Hepatocyte (in vitro differentiated cells): ENCODE measurements at regions not wholly inside any gene's neighbourhood (a gene's known extent, or its start where the extent isn't known, plus 50 kb on each side); places are given as distances from the start of the nearest gene placed in this dataset.

Source experiments
- CTCF ChIP-seq: fragments of 200-600 bp; sonication (generic); IDR thresholded peaks from 2 replicates; pipeline ENCODE4 v1.5.1; 2016; ENCODE audit warnings: antibody characterized with exemption, mild to moderate bottlenecking; ENCODE audit not compliant: poor library complexity
- EZH2 ChIP-seq: fragments of 200-600 bp; sonication (generic); IDR thresholded peaks from 2 replicates; pipeline ENCODE4 v1.6.1; 2016; ENCODE audit warnings: antibody characterized with exemption, mild to moderate bottlenecking, borderline replicate concordance
- EZH2phosphoT487 ChIP-seq: fragments of 200-600 bp; sonication (generic); IDR thresholded peaks from one replicate; pipeline ENCODE4 v1.6.1; 2018; ENCODE audit warnings: antibody characterized with exemption, mild to moderate bottlenecking, low read depth, moderate library complexity; ENCODE audit not compliant: unreplicated experiment, severe bottlenecking

GRCh38 chr9:90974016-90974415 lies 172.4 kb downstream of the SYK start:
- TF ChIP-seq CTCF: no peak
- TF ChIP-seq EZH2: no peak
- TF ChIP-seq EZH2phosphoT487: no peak
